HG02840 (cell line): ENCODE measurements at regions not wholly inside any gene's neighbourhood (a gene's known extent, or its start where the extent isn't known, plus 50 kb on each side); places are given as distances from the start of the nearest gene placed in this dataset.

Experiments
- ATAC-seq: cut with Tn5 transposase; IDR thresholded peaks from one replicate; pipeline ENCODE4 v1.9.1; 2021; ENCODE audit warnings: mild to moderate bottlenecking, moderate library complexity, moderate number of reproducible peaks; ENCODE audit not compliant: unreplicated experiment, low FRiP score

- ATAC-seq: no peak
Measured at GRCh38 chr2:236787885-236788284, 218.3 kb downstream of the ACKR3 start.

GRCh38 chr2:236790963-236791362, 221.3 kb downstream of the ACKR3 start:
- no peak for ATAC-seq

GRCh38 chr2:236793023-236794011, 223.7 kb downstream of the ACKR3 start:
- ATAC-seq: no peak

GRCh38 chr2:236794176-236794957, 224.7 kb downstream of the ACKR3 start:
- ATAC-seq: no peak

- no peak for ATAC-seq
Measured at GRCh38 chr2:236795169-236795860, 225.7 kb downstream of the ACKR3 start.

- no peak for ATAC-seq
Measured at GRCh38 chr2:236795861-236796219, 226.2 kb downstream of the ACKR3 start.

- no peak for ATAC-seq
Measured at GRCh38 chr2:236796236-236796635, 226.6 kb downstream of the ACKR3 start.

- no peak for ATAC-seq
Measured at GRCh38 chr2:236797411-236797810, 227.8 kb downstream of the ACKR3 start.

- ATAC-seq: no peak
Measured at GRCh38 chr2:236798491-236798890, 228.9 kb downstream of the ACKR3 start.

GRCh38 chr2:236799391-236800026, 229.9 kb downstream of the ACKR3 start:
- ATAC-seq: no peak

GRCh38 chr2:236802862-236803261, 233.2 kb downstream of the ACKR3 start:
- ATAC-seq: no peak

GRCh38 chr2:236803621-236804020, 234.0 kb downstream of the ACKR3 start:
- ATAC-seq: no peak

- ATAC-seq: no peak
Measured at GRCh38 chr2:236805800-236806531, 236.3 kb downstream of the ACKR3 start.

GRCh38 chr2:236809716-236810115, 240.1 kb downstream of the ACKR3 start:
- no peak for ATAC-seq

- no peak for ATAC-seq
Measured at GRCh38 chr2:236811062-236811656, 241.5 kb downstream of the ACKR3 start.

- ATAC-seq: no peak
Measured at GRCh38 chr2:236813766-236814165, 244.1 kb downstream of the ACKR3 start.

- no peak for ATAC-seq
Measured at GRCh38 chr2:236814593-236814992, 245.0 kb downstream of the ACKR3 start.

GRCh38 chr2:236815746-236816145, 246.1 kb downstream of the ACKR3 start:
- ATAC-seq: no peak
